D341Med (cell line): ENCODE measurements at regions not wholly inside any gene's neighbourhood (a gene's known extent, or its start where the extent isn't known, plus 50 kb on each side); places are given as distances from the start of the nearest gene placed in this dataset.
A peak's percentile ranks its signal among the peaks of the same experiment; 100 is the strongest.
"Not testable (repeated sequence)": the region's sequence is repeated elsewhere in the genome, so short reads cannot be mapped to it uniquely, and the experiment has no call there.

Experiments used
- DNase-seq: peaks from one replicate; pipeline ENCODE4 v3.0.0; 2012; ENCODE audit warnings: low spot score

GRCh38 chr12:102728506-102729242 lies 188.4 kb downstream of the PAH start:
- no peak for DNase-seq

DNA sequence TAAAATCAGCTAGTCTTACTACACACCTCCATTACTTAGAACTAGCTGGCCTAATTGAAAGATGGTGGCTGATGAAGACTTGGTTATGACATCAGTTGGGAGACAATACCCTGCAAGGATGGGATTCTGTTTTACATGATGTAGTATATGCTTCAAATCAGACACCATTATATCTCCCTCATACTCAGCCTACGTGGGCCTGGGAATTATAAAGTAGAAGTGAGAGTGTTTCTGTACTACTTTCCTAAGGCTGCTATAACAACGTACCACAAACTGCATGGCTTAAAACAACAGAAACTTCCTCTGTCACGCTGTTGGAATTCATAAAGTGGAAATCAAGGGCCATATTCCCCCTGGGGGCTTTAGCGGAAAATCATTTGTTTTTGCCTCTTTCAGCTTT lies 190.4 kb downstream of the PAH start:
- DNase-seq: no peak

DNA sequence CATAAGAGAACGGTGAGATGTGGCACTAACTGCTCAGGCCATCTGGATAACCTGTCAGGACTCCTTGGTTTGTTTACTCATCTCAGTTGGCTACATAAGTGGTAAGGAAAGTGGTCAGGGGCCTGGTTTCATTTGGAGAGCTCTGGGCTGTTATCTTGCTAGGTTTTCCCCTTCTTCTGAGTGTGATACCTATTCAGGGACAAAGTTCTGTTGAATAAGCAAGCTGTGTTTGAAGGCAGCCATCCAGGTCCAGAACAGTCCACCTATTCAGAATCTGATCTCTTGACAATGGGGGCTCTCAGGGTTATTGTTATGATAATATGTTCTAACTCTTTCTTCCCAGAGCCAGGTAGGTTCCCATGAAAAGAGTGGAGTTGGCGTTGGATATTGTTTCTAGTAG lies 194.9 kb downstream of the PAH start:
- no peak for DNase-seq

DNA sequence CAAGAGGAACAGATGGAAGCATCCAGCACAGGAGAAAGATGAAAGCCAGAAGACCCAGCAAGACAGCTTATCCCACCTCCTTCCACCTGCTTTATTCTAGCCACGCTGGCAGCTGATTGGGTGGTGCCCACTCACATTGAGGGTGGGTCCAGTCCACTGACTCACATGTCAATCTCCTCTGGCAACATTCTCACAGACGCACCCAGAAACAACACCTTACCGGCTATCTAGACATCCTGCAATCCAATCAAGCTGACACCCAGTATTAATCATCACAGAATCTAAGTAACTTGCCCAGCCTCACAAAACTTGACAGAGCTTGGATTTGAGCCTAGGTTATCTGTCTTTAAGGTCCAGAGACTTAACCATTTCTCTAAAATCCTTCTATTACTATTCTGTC lies 208.9 kb downstream of the PAH start:
- DNase-seq: no peak

- DNase-seq: peak; percentile 61
These were observed 214.5 kb downstream of the PAH start for GRCh38 chr12:102702447-102703114.

DNA sequence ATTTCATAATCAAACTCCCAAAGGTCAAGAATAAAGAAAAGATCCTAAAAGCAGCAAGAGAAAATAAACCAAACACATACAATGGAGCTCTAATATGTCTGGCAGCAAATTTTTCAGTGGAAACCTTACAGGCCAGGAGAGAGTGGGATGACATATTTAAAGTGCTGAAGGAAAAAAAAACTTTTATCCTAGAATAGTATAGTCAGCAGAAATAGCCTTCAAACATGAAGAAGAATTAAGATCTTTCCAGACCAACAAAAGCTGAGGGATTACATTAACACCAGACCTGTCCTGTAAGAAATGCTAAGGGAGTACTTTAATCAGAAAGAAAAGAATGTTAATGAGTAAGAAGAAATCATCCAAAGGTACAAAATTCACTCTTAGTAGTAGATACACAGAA lies 215.7 kb upstream of the IGF1 start:
- no peak for DNase-seq

- DNase-seq: no peak
These were observed 214.5 kb upstream of the IGF1 start for GRCh38 chr12:102694903-102695302.

GRCh38 chr12:102691773-102692555 lies 211.6 kb upstream of the IGF1 start:
- no peak for DNase-seq

GRCh38 chr12:102690253-102690652 lies 209.9 kb upstream of the IGF1 start:
- no peak for DNase-seq

DNA sequence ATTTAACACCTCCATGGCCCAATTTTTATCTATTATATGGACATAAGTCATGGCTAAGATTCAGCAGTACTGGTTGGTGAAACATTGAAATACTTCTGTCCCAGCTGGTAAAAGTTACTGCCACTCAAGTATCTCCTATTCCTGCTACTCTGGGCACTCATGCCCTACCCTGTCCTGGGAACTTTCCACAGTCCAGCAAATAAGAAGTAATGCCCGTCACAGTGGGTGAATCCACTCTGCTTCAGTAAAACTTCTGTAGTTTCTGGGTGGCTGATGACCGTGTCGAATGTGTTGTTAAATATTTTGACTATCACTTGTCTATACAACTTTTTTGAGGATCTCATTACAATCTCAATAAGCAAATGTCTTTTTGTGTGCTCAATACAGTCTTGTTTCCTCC lies 209.3 kb upstream of the IGF1 start:
- no peak for DNase-seq

DNA sequence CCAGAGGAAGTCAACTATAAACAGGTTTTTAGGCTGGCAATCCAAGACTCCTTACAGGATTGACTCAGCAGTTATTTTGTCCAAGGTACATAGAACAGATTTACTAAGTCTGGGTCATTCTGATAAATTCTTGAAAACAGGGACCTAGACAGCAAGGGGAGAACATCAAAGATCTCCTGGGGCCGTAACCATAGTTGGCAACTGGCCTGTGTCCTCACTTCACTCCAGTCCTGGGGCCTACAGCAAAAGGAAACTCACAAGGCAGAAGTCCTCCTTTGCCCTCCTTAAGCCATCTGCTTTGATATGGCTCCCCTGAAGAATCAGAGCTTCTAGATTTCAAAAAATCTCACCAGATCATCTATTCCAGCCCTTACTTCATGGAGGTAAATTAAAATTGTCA lies 207.2 kb upstream of the IGF1 start:
- DNase-seq: no peak

GRCh38 chr12:102685841-102686240 lies 205.5 kb upstream of the IGF1 start:
- no peak for DNase-seq

GRCh38 chr12:102685172-102685571 lies 204.8 kb upstream of the IGF1 start:
- DNase-seq: no peak

GRCh38 chr12:102682366-102683289 lies 202.3 kb upstream of the IGF1 start:
- DNase-seq: no peak

DNA sequence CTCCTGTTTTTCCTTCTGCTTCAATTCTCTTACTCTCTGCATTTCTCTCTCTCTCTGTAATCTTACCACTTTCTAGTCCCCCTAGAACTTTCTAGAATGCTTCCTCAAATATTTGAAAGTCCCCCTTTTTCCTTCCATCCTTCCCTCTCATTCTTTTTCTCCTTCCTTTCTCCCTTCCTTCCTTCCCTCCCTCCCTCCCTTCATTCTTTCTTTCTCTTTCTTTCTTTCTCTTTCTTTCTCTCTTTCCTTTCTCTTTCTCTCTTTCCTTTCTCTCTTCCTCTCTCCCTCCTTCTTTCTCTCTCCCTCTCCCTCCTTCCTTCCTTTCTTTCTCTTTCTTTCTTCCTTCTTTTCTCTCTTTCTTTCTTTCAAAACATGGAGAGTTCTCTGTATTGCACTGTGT lies 201.4 kb upstream of the IGF1 start:
- DNase-seq: no peak

DNA sequence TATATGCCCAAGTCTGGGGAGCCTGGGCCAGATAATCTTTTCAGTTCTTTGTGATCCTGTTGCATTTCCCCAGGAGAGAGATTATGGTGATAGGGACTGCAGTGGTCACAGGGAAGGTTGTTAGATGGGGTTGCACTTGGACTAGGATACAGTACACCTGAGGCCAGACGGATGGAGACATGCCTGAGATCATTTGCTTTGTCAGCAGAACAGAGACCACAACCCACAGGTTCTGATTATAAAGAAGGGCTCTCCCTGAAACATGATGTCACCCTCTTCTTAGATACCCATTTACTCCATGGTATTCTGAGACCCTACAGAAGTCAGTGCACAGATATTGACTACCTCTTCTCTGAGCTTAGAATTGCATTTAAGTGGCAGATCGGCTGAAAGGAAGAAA lies 200.9 kb upstream of the IGF1 start:
- DNase-seq: no peak

GRCh38 chr12:102680304-102680703 lies 199.9 kb upstream of the IGF1 start:
- DNase-seq: no peak

DNA sequence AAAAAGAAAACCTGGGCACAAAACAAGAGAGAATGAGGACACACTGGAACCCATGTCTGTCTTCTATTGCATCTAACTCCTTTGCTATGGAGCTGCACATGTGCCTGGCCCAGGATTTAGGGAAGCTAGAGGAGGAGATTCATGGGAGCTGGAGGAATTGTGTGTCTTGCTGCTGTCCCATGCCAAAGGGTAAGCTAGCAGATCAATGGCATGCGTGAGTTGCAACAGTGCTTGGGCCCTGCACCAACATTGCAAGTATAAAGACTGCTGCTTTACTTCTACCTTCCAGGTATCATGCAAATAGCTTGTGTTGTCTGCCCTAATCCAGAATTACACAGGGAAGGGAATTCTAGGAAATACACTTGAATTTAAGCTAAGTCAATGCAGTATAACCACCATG lies 196.4 kb upstream of the IGF1 start:
- DNase-seq: no peak

- DNase-seq: no peak
These were observed 195.3 kb upstream of the IGF1 start for GRCh38 chr12:102675672-102676071.

DNA sequence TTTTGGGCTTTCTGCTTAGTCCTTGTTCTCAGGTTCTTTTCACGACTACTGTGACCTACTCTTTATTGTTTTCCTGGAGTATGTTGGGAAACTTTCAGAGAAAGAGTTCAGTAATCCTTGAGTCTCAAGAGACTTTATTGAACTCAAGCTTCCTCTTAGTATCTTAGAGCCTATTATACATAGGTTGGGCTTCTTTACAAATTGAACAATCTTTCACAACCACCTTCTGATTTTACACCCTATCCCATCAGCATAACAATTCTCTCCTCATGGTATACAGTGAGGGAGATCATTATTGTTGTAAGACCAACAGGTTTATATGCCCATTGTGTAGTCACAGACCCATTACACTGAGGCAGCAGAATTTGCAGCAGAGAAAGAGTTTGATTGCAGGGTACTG lies 193.2 kb upstream of the IGF1 start:
- DNase-seq: no peak

GRCh38 chr12:102672212-102672611 lies 191.8 kb upstream of the IGF1 start:
- not testable (repeated sequence) for DNase-seq

DNA sequence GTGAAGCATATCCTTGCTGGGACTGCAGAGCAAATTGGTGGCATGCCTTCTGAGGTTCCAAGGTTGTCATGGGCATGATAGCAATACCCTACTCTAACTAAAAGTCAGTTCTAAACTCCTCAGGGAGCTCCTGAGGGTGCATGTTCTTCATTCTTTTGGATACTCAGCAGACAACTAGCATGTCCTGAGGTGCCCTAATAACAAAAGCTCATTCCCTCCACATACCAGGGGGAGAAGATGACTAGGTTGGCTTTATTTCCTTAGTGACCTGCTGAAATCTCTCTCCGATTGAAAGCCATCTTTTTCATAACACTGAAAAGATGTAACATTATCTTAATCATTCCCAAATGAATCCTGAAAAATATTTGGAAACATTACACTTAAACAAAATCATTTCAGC lies 188.7 kb upstream of the IGF1 start:
- DNase-seq: no peak
